NCI-H345 (cell line): ENCODE measurements at regions not wholly inside any gene's neighbourhood (a gene's known extent, or its start where the extent isn't known, plus 50 kb on each side); places are given as distances from the start of the nearest gene placed in this dataset.
"Not testable (repeated sequence)": the region's sequence is repeated elsewhere in the genome, so short reads cannot be mapped to it uniquely, and the experiment has no call there.

ENCODE experiments used
- DNase-seq: peaks from one replicate; lab custom pipeline; 2025; lab: John Stamatoyannopoulos, UW

GRCh38 chr1:187630653-187631380 lies 802.1 kb downstream of the PLA2G4A start:
- no peak for DNase-seq

- no peak for DNase-seq
Measured at GRCh38 chr1:187631381-187631675, 802.6 kb downstream of the PLA2G4A start.

GRCh38 chr1:187631984-187632383 lies 803.2 kb downstream of the PLA2G4A start:
- no peak for DNase-seq

GRCh38 chr1:187634940-187635339 lies 806.2 kb downstream of the PLA2G4A start:
- no peak for DNase-seq

- DNase-seq, result no peak
Measured at GRCh38 chr1:187638733-187639434, 810.1 kb downstream of the PLA2G4A start.

- no peak for DNase-seq
Measured at GRCh38 chr1:187641015-187641414, 812.3 kb downstream of the PLA2G4A start.

- no peak for DNase-seq
Measured at GRCh38 chr1:187641463-187641862, 812.7 kb downstream of the PLA2G4A start.

- DNase-seq, result no peak
Measured at GRCh38 chr1:187641907-187642306, 813.2 kb downstream of the PLA2G4A start.

GRCh38 chr1:187645651-187646050 lies 816.9 kb downstream of the PLA2G4A start:
- no peak for DNase-seq

- no peak for DNase-seq
Measured at GRCh38 chr1:187646536-187647107, 817.9 kb downstream of the PLA2G4A start.

GRCh38 chr1:187648091-187648490 lies 819.3 kb downstream of the PLA2G4A start:
- DNase-seq, result no peak

GRCh38 chr1:187654635-187655034 lies 825.9 kb downstream of the PLA2G4A start:
- no peak for DNase-seq

GRCh38 chr1:187655104-187655503 lies 826.4 kb downstream of the PLA2G4A start:
- DNase-seq, result no peak

GRCh38 chr1:187665483-187665882 lies 836.7 kb downstream of the PLA2G4A start:
- DNase-seq, result no peak

- DNase-seq, result no peak
Measured at GRCh38 chr1:187680823-187681222, 852.1 kb downstream of the PLA2G4A start.

- DNase-seq, result no peak
Measured at GRCh38 chr1:187682112-187682511, 853.4 kb downstream of the PLA2G4A start.

- DNase-seq, result no peak
Measured at GRCh38 chr1:187685333-187685732, 856.6 kb downstream of the PLA2G4A start.

- peak; percentile 17 for DNase-seq
Measured at GRCh38 chr1:187689129-187689528, 860.4 kb downstream of the PLA2G4A start.

- DNase-seq, result no peak
Measured at GRCh38 chr1:187691439-187691838, 862.7 kb downstream of the PLA2G4A start.

GRCh38 chr1:187692799-187693198 lies 864.0 kb downstream of the PLA2G4A start:
- DNase-seq, result no peak

GRCh38 chr1:187696073-187696472 lies 867.3 kb downstream of the PLA2G4A start:
- DNase-seq, result no peak

GRCh38 chr1:187703138-187704130 lies 874.7 kb downstream of the PLA2G4A start:
- DNase-seq, result not testable (repeated sequence)
